Right atrium auricular region (tissue), 2 donors: ENCODE measurements at regions not wholly inside any gene's neighbourhood (a gene's known extent, or its start where the extent isn't known, plus 50 kb on each side); places are given as distances from the start of the nearest gene placed in this dataset.

Experiments
- DNase-seq: peaks from one replicate; pipeline ENCODE4 v3.0.0-alpha.2; 2019; ENCODE audit warnings: low spot score
- H3K27ac ChIP-seq, 2 donors: fragments of 200-600 bp; sonication (generic); 1 replicate in 1 of 2; 2 replicates in 1 of 2; pipeline ENCODE4 v1.5.1; 2016 to 2019
- H3K27me3 ChIP-seq, 2 donors: fragments of 200-600 bp; sonication (generic); one replicate each; pipeline versions ENCODE4 v1.5.1 to v1.6.0; 2017 to 2019
- H3K36me3 ChIP-seq: fragments of 200-600 bp; sonication (generic); one replicate; pipeline ENCODE4 v1.5.1; 2016
- H3K4me1 ChIP-seq, 2 donors: fragments of 200-600 bp; sonication (generic); one replicate each; pipeline versions ENCODE4 v1.5.1 to v1.6.0; 2017 to 2019
- H3K4me3 ChIP-seq, 2 donors: fragments of 200-600 bp; sonication (generic); 1 replicate in 1 of 2; 2 replicates in 1 of 2; pipeline ENCODE4 v1.5.1; 2017 to 2019; ENCODE audit warnings: mild to moderate bottlenecking in 1 of 2, moderate library complexity in 1 of 2
- H3K9me3 ChIP-seq, 2 donors: fragments of 200-600 bp; sonication (generic); one replicate each; pipeline ENCODE4 v1.5.1; 2019
- TF ChIP-seq, protein P1 (sequence below), 2 donors: fragments of 200-600 bp; sonication (generic); IDR thresholded peaks; one replicate each; pipeline ENCODE4 v1.5.1; 2019; ENCODE audit warnings: antibody characterized with exemption in 2 of 2

DNA sequence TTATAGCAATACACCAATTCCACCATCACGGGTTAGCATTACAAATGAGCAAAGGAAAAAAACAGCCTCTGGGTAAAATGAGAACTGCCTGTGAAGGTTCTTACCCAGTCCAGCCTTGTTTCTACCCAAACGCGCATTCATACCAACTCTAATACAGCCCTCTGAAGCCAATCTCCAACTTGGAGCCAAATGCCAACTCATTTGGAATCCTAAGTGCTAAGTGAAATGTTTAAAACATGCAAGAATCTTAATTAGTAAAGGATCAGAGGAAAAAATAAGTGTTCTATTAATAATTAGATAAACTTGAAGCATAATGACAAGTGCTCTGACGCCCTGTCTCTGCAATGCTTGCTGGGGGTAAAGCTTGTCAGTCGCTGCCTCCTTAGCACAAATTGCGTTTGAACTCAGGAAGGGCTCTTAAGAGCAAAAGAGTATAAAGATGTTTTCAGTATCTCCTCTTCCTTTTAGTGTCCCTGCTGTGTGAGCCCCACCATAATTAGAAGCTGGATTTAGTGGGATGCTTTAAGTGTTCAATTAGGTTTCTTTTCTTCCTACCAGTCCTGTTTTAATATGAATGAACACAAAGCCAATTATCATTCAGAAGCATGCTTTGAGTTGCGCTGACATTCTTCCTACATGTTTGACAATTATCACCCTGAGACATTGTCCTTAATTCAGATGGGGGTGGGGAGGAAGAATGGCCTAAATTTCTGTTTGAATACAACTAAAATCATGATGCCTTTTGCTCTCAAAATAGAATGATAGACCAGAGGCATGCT lies 537.6 kb downstream of the DTWD2 start:
- no peaks in the 10 kb centered on the region for H3K36me3 ChIP-seq
- H3K27me3 ChIP-seq, result no peaks in the 10 kb centered on the region
- no peaks in the 10 kb centered on the region for H3K9me3 ChIP-seq
- TF ChIP-seq, protein P1, sequence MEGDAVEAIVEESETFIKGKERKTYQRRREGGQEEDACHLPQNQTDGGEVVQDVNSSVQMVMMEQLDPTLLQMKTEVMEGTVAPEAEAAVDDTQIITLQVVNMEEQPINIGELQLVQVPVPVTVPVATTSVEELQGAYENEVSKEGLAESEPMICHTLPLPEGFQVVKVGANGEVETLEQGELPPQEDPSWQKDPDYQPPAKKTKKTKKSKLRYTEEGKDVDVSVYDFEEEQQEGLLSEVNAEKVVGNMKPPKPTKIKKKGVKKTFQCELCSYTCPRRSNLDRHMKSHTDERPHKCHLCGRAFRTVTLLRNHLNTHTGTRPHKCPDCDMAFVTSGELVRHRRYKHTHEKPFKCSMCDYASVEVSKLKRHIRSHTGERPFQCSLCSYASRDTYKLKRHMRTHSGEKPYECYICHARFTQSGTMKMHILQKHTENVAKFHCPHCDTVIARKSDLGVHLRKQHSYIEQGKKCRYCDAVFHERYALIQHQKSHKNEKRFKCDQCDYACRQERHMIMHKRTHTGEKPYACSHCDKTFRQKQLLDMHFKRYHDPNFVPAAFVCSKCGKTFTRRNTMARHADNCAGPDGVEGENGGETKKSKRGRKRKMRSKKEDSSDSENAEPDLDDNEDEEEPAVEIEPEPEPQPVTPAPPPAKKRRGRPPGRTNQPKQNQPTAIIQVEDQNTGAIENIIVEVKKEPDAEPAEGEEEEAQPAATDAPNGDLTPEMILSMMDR (IDR thresholded peaks at IDR 0.05), result no peak
- H3K4me3 ChIP-seq, result no peak overlapping the region
- no peak overlapping the region for H3K27ac ChIP-seq
- no peaks in the 10 kb centered on the region for H3K4me1 ChIP-seq
- DNase-seq, result no peak

DNA sequence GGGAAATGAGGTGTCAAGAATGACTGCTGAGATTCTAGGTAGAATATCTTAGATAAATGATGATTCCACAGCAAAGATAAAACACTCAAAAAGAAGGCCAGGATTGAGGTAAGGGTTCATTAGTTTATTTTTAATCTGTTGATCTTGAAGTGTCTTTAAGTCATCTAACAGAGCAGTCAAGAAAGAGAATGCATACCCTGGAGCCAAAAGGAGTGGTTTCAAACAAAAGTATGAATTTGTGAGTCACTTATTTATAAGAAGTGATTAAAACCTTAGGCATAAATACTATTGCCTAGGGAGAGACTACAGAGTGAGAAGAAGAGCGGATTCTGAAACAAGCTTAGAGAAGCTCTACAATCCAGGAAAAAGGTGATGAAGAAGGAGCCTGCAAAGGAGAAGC lies 541.0 kb downstream of the DTWD2 start:
- Histone ChIP-seq H3K4me1 (no peaks in the 10 kb centered on the region), H3K4me3 (no peak overlapping the region), H3K27me3 (no peaks in the 10 kb centered on the region), H3K36me3 (no peaks in the 10 kb centered on the region), H3K9me3 (no peaks in the 10 kb centered on the region), H3K27ac (no peak overlapping the region)
- no peak for DNase-seq
- TF ChIP-seq, protein P1 (IDR thresholded peaks at IDR 0.05), result no peak

DNA sequence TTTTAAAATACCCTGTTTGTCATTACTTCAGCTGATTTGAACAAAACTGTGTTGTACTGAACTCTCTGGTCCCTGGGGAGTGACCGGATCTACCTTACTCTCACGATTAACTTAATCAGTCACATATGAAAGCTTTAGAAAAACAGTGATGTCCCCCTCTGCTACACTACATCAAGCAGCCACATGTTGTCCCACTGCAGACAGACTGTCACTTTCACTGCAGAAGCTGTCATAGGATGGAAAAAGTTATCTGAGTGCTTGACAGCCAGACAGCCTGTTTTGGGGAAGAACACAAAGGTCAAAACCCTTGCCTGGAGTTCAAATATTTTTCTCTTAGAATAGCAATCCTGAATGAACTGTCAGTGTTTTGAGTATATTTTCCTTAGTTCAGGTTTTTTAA lies 546.4 kb downstream of the DTWD2 start:
- no peaks in the 10 kb centered on the region for H3K9me3 ChIP-seq
- no peaks in the 10 kb centered on the region for H3K36me3 ChIP-seq
- no peak for DNase-seq
- no peak overlapping the region for H3K4me3 ChIP-seq
- peak overlapping the region in 1 of 2 donors; percentile 64 for H3K27ac ChIP-seq
- H3K4me1 ChIP-seq, result peaks cover 0 to 11% of the 10 kb centered on the region in 2 donors
- H3K27me3 ChIP-seq, result no peaks in the 10 kb centered on the region
- TF ChIP-seq, protein P1 (IDR thresholded peaks at IDR 0.05), result no peak

DNA sequence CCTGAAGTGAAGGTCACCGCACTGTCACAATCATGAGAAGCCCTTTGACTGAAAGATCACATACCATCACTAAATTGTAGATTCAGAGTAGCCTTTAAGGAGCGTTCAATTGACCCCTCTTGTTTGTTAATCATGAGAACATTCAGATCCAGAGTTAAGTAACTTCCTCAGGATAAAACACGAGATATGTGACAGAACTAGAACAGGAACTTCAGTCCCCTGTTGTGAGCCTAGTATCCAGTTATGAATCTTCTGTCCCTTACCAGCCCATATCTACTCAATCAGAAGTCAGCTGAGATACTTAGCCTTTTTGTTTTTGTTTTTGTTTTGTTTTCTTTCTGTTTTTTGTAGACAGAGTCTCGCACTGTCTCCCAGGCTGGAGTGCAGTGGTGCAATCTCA lies 547.3 kb downstream of the DTWD2 start:
- H3K36me3 ChIP-seq, result no peaks in the 10 kb centered on the region

DNA sequence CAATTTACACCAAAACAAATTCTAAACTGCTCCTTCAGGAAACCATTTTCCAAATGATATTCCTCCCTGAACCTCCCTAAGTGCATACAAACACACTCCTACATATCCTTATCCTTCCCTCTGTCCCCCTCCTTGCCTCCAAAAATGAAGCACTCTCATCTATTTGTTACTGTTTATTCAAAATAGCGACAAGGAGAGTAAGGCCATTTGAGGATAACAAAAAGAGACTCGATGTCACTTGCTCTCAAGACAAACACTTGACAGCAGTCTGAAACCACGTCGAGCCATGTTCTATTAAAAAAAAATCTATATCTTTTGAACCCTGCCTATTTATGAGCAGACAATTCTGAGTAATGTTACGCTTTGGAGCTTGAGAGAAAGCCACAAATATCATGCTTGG lies 547.9 kb downstream of the DTWD2 start:
- Histone ChIP-seq H3K9me3 (no peaks in the 10 kb centered on the region), H3K27me3 (no peaks in the 10 kb centered on the region), H3K4me1 (peaks cover 0 to 11% of the 10 kb centered on the region in 2 donors), H3K4me3 (no peak overlapping the region), H3K36me3 (no peaks in the 10 kb centered on the region), H3K27ac (peak overlapping the region; percentile 51 to 64)
- TF ChIP-seq, protein P1 (IDR thresholded peaks at IDR 0.05), result no peak
- no peak for DNase-seq

More for the DNA sequence above, 547.3 kb downstream of the DTWD2 start:
- no peak for DNase-seq
- Histone ChIP-seq H3K9me3 (no peaks in the 10 kb centered on the region), H3K27me3 (no peaks in the 10 kb centered on the region), H3K27ac (peak overlapping the region; percentile 51 to 64), H3K4me3 (no peak overlapping the region), H3K4me1 (peaks cover 0 to 11% of the 10 kb centered on the region in 2 donors)
- TF ChIP-seq, protein P1 (IDR thresholded peaks at IDR 0.05), result no peak

DNA sequence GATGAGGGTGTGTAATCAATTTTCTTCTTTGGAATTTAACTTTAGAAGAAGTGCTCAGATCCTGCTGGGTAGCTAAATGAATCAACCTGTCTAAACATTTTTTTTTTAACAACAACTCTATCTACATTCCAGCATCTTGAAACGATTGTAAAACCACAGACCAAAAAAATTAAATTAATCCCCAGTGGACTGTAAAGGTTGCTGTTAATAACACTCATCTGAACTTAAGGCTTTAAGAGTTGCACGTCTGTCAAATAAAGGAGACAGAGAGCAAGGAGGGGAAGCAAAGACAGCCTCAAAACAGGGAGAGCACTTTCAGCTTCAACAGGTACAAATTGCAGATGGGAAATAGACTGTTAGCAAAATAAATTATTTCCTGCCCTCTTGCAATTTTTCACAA lies 548.5 kb downstream of the DTWD2 start:
- H3K4me1 ChIP-seq, result peaks cover 0 to 11% of the 10 kb centered on the region in 2 donors

More for the DNA sequence above, 548.5 kb downstream of the DTWD2 start:
- TF ChIP-seq, protein P1 (IDR thresholded peaks at IDR 0.05), result no peak
- Histone ChIP-seq H3K27me3 (no peaks in the 10 kb centered on the region), H3K36me3 (no peaks in the 10 kb centered on the region), H3K27ac (peak overlapping the region in 1 of 2 donors; percentile 64), H3K9me3 (no peaks in the 10 kb centered on the region), H3K4me3 (no peak overlapping the region)
- DNase-seq, result no peak
